Activated T-cell treated with anti-CD3 and anti-CD28 coated beads for 4 hours (primary cell): ENCODE measurements at regions not wholly inside any gene's neighbourhood (a gene's known extent, or its start where the extent isn't known, plus 50 kb on each side); places are given as distances from the start of the nearest gene placed in this dataset.
"Not testable (repeated sequence)": the region's sequence is repeated elsewhere in the genome, so short reads cannot be mapped to it uniquely, and the experiment has no call there.

ENCODE experiments used
- DNase-seq: peaks from one replicate; pipeline ENCODE4 v3.0.0-alpha.2; 2020

GRCh38 chr1:149234926-149235914, 131.9 kb upstream of the NBPF9 start:
- not testable (repeated sequence) for DNase-seq

GRCh38 chr1:149237515-149237914, 134.2 kb upstream of the NBPF9 start:
- not testable (repeated sequence) for DNase-seq

GRCh38 chr1:149239897-149240508, 136.7 kb upstream of the NBPF9 start:
- not testable (repeated sequence) for DNase-seq

GRCh38 chr1:149240530-149240929, 137.2 kb upstream of the NBPF9 start:
- not testable (repeated sequence) for DNase-seq

- not testable (repeated sequence) for DNase-seq
Observed at GRCh38 chr1:149241272-149241671, 137.9 kb upstream of the NBPF9 start.

- not testable (repeated sequence) for DNase-seq
Observed at GRCh38 chr1:149243572-149243971, 140.2 kb upstream of the NBPF9 start.

- DNase-seq, result not testable (repeated sequence)
Observed at GRCh38 chr1:149244621-149245020, 141.3 kb upstream of the NBPF9 start.

- not testable (repeated sequence) for DNase-seq
Observed at GRCh38 chr1:149246212-149246611, 142.9 kb upstream of the NBPF9 start.

GRCh38 chr1:149248610-149249009, 145.3 kb upstream of the NBPF9 start:
- not testable (repeated sequence) for DNase-seq

GRCh38 chr1:149249850-149250467, 146.6 kb upstream of the NBPF9 start:
- DNase-seq, result not testable (repeated sequence)

- not testable (repeated sequence) for DNase-seq
Observed at GRCh38 chr1:149254894-149255847, 151.8 kb upstream of the NBPF9 start.

GRCh38 chr1:149260284-149260683, 156.9 kb upstream of the NBPF9 start:
- not testable (repeated sequence) for DNase-seq

GRCh38 chr1:149260736-149261340, 157.5 kb upstream of the NBPF9 start:
- not testable (repeated sequence) for DNase-seq

- DNase-seq, result not testable (repeated sequence)
Observed at GRCh38 chr1:149267287-149267686, 163.9 kb upstream of the NBPF9 start.

- DNase-seq, result not testable (repeated sequence)
Observed at GRCh38 chr1:149269001-149269702, 165.8 kb upstream of the NBPF9 start.

GRCh38 chr1:149269833-149270232, 166.5 kb upstream of the NBPF9 start:
- DNase-seq, result not testable (repeated sequence)

GRCh38 chr1:149274493-149274892, 171.1 kb upstream of the NBPF9 start:
- not testable (repeated sequence) for DNase-seq

GRCh38 chr1:149275802-149276201, 172.5 kb upstream of the NBPF9 start:
- not testable (repeated sequence) for DNase-seq

GRCh38 chr1:149276496-149276895, 173.1 kb upstream of the NBPF9 start:
- DNase-seq, result not testable (repeated sequence)

GRCh38 chr1:149278156-149278555, 174.8 kb upstream of the NBPF9 start:
- not testable (repeated sequence) for DNase-seq

- DNase-seq, result not testable (repeated sequence)
Observed at GRCh38 chr1:149279015-149279414, 175.7 kb upstream of the NBPF9 start.
